ENCODE measurements at regions not wholly inside any gene's neighbourhood (a gene's known extent, or its start where the extent isn't known, plus 50 kb on each side); places are given as distances from the start of the nearest gene placed in this dataset.

GRCh38 chr14:85317491-85318021 lies 212.4 kb upstream of the FLRT2 start:
- no TSS peak for BruUV-seq (replicated peaks)
- Histone ChIP-seq H3K9me3 (replicated peaks; ENCODE audit: control insufficient read depth, insufficient read depth, low read length) (no peaks in the 10 kb centered on the region), H3K27me3 (ENCODE audit: control insufficient read depth in 2 of 2, insufficient read depth in 2 of 2, low read length in 2 of 2) (no peaks in the 10 kb centered on the region), H3K27ac (ENCODE audit: insufficient read depth, low read depth, low read length) (no peak overlapping the region), H3K4me3 (replicated peaks in 1 of 3; ENCODE audit: insufficient read depth in 1 of 3, low read depth in 1 of 3, low read length in 3 of 3) (no peak overlapping the region), H3K4me1 (ENCODE audit: control insufficient read depth, extremely low read depth, insufficient read depth, low read length) (peaks cover 25% of the 10 kb centered on the region), H3K9me1 (replicated peaks; ENCODE audit: control insufficient read depth, extremely low read depth, insufficient read depth, low read length) (no peaks in the 10 kb centered on the region), H3K36me3 (ENCODE audit: control insufficient read depth in 2 of 2, extremely low read depth in 1 of 2, insufficient read depth in 2 of 2, low read length in 2 of 2) (no peaks in the 10 kb centered on the region), H2AFZ (ENCODE audit: low read depth, low read length) (no peak overlapping the region), H3K9ac (replicated peaks; ENCODE audit: extremely low read depth, insufficient read depth, low read length) (no peak overlapping the region), H3K4me2 (ENCODE audit: insufficient read depth, low read length) (no peak overlapping the region), H3K79me2 (ENCODE audit: control insufficient read depth, insufficient read depth, low read length) (no peaks in the 10 kb centered on the region), H4K20me1 (replicated peaks; ENCODE audit: control insufficient read depth, extremely low read depth, insufficient read depth, low read length) (no peaks in the 10 kb centered on the region)
- CTCF ChIA-PET = interaction anchor here (0.8 to 2.3 kb wide), 3 partner anchors 8 to 27 kb away, joined by 3 to 5 read pairs (median 3); no protein-coding TSS in a partner anchor
- DNase-seq (ENCODE audit: low read depth, low spot score) (no peak), FAIRE-seq (no peak)
- intact Hi-C loops (cut with micrococcal nuclease) = no loop called here
- dilution Hi-C loops (cut with MboI; ENCODE audit: extremely low pct_ligation_motif_present, low sequenced_read_pairs) = no loop called here
- POLR2A ChIA-PET = no interaction called here
- TF ChIP-seq EZH2 (IDR thresholded peaks at IDR 0.05; ENCODE audit: borderline replicate concordance, low read depth, low read length, severe bottlenecking) = no peak
- no peak for TF ChIP-seq MAX (IDR thresholded peaks at IDR 0.05; ENCODE audit: insufficient read depth, insufficient read length)
- no peak for TF ChIP-seq POLR2A (IDR thresholded peaks at IDR 0.05; ENCODE audit: low read depth, low read length)
- TF ChIP-seq CTCF (IDR thresholded peaks at IDR 0.05; ENCODE audit: extremely low read depth in 1 of 2, insufficient read depth in 1 of 2, low read depth in 1 of 2, low read length in 2 of 2) = no peak
- TF ChIP-seq POLR2AphosphoS5 (IDR thresholded peaks at IDR 0.05; ENCODE audit: insufficient read depth, low read depth, low read length) = no peak
- TF ChIP-seq GATA2 (IDR thresholded peaks at IDR 0.05; ENCODE audit: insufficient read depth, insufficient read length, low read depth, low read length) = peak; percentile 37
- TF ChIP-seq JUN (IDR thresholded peaks at IDR 0.05; ENCODE audit: borderline replicate concordance, insufficient read depth, insufficient read length, low read depth) = no peak
- TF ChIP-seq MYC (IDR thresholded peaks at IDR 0.05; ENCODE audit: low read depth, low read length) = no peak
- peak; percentile 77 for TF ChIP-seq FOS (IDR thresholded peaks at IDR 0.05; ENCODE audit: borderline replicate concordance, insufficient read depth, low read length)
